Omental fat pad (tissue), 3 donors: ENCODE measurements at regions not wholly inside any gene's neighbourhood (a gene's known extent, or its start where the extent isn't known, plus 50 kb on each side); places are given as distances from the start of the nearest gene placed in this dataset.

Experiments
- ATAC-seq: fragments of 150-250 bp; one replicate; pipeline ENCODE4 v1.9.1; 2016; ENCODE audit warnings: mild to moderate bottlenecking, moderate library complexity; ENCODE audit not compliant: low FRiP score
- DNase-seq: peaks from one replicate; pipeline ENCODE4 v3.0.0-alpha.2; 2019; ENCODE audit warnings: low spot score
- CTCF ChIP-seq, 3 donors: fragments of 450-650 bp; IDR thresholded peaks; one replicate each; pipeline ENCODE4 v1.5.1; 2016 to 2017; ENCODE audit warnings: antibody characterized with exemption in 3 of 3, mild to moderate bottlenecking in 3 of 3, moderate library complexity in 2 of 3

- no peak for TF ChIP-seq CTCF (IDR thresholded peaks at IDR 0.05)
- DNase-seq (no peak), ATAC-seq (no peak)
Observed at GRCh38 chr3:22582266-22582665, 620.9 kb upstream of the UBE2E2 start.

GRCh38 chr3:22585504-22585903, 617.6 kb upstream of the UBE2E2 start:
- DNase-seq (no peak), ATAC-seq (no peak)
- no peak for TF ChIP-seq CTCF (IDR thresholded peaks at IDR 0.05)

GRCh38 chr3:22585911-22586310, 617.2 kb upstream of the UBE2E2 start:
- no peak for ATAC-seq
- DNase-seq: no peak
- TF ChIP-seq CTCF (IDR thresholded peaks at IDR 0.05): no peak

- ATAC-seq (no peak), DNase-seq (no peak)
- no peak for TF ChIP-seq CTCF (IDR thresholded peaks at IDR 0.05)
Observed at GRCh38 chr3:22587446-22587845, 615.7 kb upstream of the UBE2E2 start.

GRCh38 chr3:22593638-22594037, 609.5 kb upstream of the UBE2E2 start:
- no peak for DNase-seq
- TF ChIP-seq CTCF (IDR thresholded peaks at IDR 0.05): no peak
- no peak for ATAC-seq

GRCh38 chr3:22594990-22595389, 608.1 kb upstream of the UBE2E2 start:
- TF ChIP-seq CTCF (IDR thresholded peaks at IDR 0.05): no peak
- ATAC-seq: no peak
- DNase-seq: no peak

- DNase-seq (no peak), ATAC-seq (no peak)
- TF ChIP-seq CTCF (IDR thresholded peaks at IDR 0.05): no peak
Observed at GRCh38 chr3:22606461-22606860, 596.7 kb upstream of the UBE2E2 start.
